Left cardiac atrium (tissue), 4 donors: ENCODE measurements at regions not wholly inside any gene's neighbourhood (a gene's known extent, or its start where the extent isn't known, plus 50 kb on each side); places are given as distances from the start of the nearest gene placed in this dataset.

Source experiments
- ATAC-seq, 2 donors: fragments of 200-7000 bp; cut with Tn5 transposase; one replicate each; pipeline ENCODE4 v1.9.1; 2020; ENCODE audit warnings: mild to moderate bottlenecking in 2 of 2, moderate library complexity in 2 of 2
- DNase-seq: peaks from one replicate; pipeline ENCODE4 v3.0.0-alpha.2; 2020
- intact Hi-C, 2 donors: fragments of 100-400 bp; cut with DNase I; formaldehyde crosslinking; loops; one replicate each; pipeline versions ENCODE4 v1.14.1 to v1.15.1; 2022 to 2023
- donor health status: DM: no; HTN: yes; CAD: no.
- donor health status: DM: no; HTN: yes; CAD: no; lungs with severe emphysema.
- donor health status: DM: yes; HTN: yes; CAD: no.
- donor health status: Dilated cardiomyopathy.

GRCh38 chr13:108496362-108497210 lies 132.8 kb upstream of the MYO16 start:
- intact Hi-C loops, result no loop called here
- ATAC-seq (no peak), DNase-seq (no peak)

GRCh38 chr13:108500711-108501110 lies 128.7 kb upstream of the MYO16 start:
- intact Hi-C loops, result no loop called here
- no peak for ATAC-seq

GRCh38 chr13:108508263-108508662 lies 121.1 kb upstream of the MYO16 start:
- ATAC-seq, result no peak
- DNase-seq, result no peak
- intact Hi-C loops, result no loop called here

More at GRCh38 chr13:108500711-108501110, 128.7 kb upstream of the MYO16 start:
- DNase-seq, result no peak

- DNase-seq (no peak), ATAC-seq (no peak)
- intact Hi-C loops, result no loop called here
These were observed 103.6 kb upstream of the MYO16 start for GRCh38 chr13:108525827-108526226.

- ATAC-seq (no peak), DNase-seq (no peak)
- intact Hi-C loops, result no loop called here
These were observed 103.1 kb upstream of the MYO16 start for GRCh38 chr13:108526286-108526685.

- intact Hi-C loops, result no loop called here
- DNase-seq, result no peak
- ATAC-seq, result no peak
These were observed 101.6 kb upstream of the MYO16 start for GRCh38 chr13:108527844-108528243.

GRCh38 chr13:108528303-108528702 lies 101.1 kb upstream of the MYO16 start:
- ATAC-seq (no peak), DNase-seq (no peak)
- intact Hi-C loops, result no loop called here

GRCh38 chr13:108533842-108534241 lies 95.6 kb upstream of the MYO16 start:
- ATAC-seq (peak in 1 of 2 donors; percentile 45), DNase-seq (no peak)
- intact Hi-C loops, result no loop called here

GRCh38 chr13:108534728-108535127 lies 94.7 kb upstream of the MYO16 start:
- ATAC-seq (no peak), DNase-seq (no peak)
- intact Hi-C loops, result no loop called here

- no peak for ATAC-seq
- intact Hi-C loops, result no loop called here
These were observed 79.5 kb upstream of the MYO16 start for GRCh38 chr13:108549934-108550333.

GRCh38 chr13:108551674-108552073 lies 77.7 kb upstream of the MYO16 start:
- DNase-seq, result no peak
- intact Hi-C loops, result no loop called here
- no peak for ATAC-seq

More at GRCh38 chr13:108549934-108550333, 79.5 kb upstream of the MYO16 start:
- DNase-seq, result no peak

- intact Hi-C loops, result no loop called here
- ATAC-seq (no peak), DNase-seq (no peak)
These were observed 70.9 kb upstream of the MYO16 start for GRCh38 chr13:108558489-108558888.

- DNase-seq, result no peak
- intact Hi-C loops, result no loop called here
These were observed 69.3 kb upstream of the MYO16 start for GRCh38 chr13:108560093-108560492.

GRCh38 chr13:108561149-108561548 lies 68.3 kb upstream of the MYO16 start:
- intact Hi-C loops, result no loop called here
- DNase-seq (no peak), ATAC-seq (no peak)

More at GRCh38 chr13:108560093-108560492, 69.3 kb upstream of the MYO16 start:
- ATAC-seq, result no peak

GRCh38 chr13:108566413-108567170 lies 62.8 kb upstream of the MYO16 start:
- intact Hi-C loops, result no loop called here
- ATAC-seq (no peak), DNase-seq (no peak)

- intact Hi-C loops, result no loop called here
- ATAC-seq, result peak in 1 of 2 donors; percentile 24
- no peak for DNase-seq
These were observed 56.6 kb upstream of the MYO16 start for GRCh38 chr13:108572782-108573211.

- DNase-seq (no peak), ATAC-seq (no peak)
- intact Hi-C loops, result no loop called here
These were observed 56.0 kb upstream of the MYO16 start for GRCh38 chr13:108573455-108573854.

- intact Hi-C loops, result no loop called here
- DNase-seq, result no peak
- ATAC-seq, result no peak
These were observed 54.6 kb upstream of the MYO16 start for GRCh38 chr13:108574856-108575255.

GRCh38 chr13:108575430-108575829 lies 54.0 kb upstream of the MYO16 start:
- DNase-seq (no peak), ATAC-seq (no peak)
- intact Hi-C loops, result no loop called here
